ENCODE measurements at regions not wholly inside any gene's neighbourhood (a gene's known extent, or its start where the extent isn't known, plus 50 kb on each side); places are given as distances from the start of the nearest gene placed in this dataset.

DNA sequence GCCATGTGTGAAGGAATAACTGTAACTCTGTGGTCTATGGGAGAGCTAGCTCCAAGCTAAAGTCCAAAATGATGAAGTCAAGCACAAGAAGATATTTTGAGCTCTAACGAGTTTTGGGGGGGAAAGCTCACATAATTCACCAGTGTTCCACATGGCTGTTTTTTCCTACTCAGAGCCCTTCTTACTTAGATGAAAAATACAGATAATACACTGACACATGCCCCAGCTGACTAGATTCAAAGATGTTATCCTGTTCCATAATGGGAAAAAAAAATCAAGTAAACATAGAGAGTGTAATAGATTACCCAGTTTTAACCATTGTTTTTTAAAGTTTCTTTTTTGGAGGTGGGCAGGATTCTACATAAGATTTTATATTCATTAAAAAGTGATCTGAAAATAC is 86.6 kb downstream of the PRLHR start:
- H3K4me3 ChIP-seq (ENCODE audit: low read depth, low read length), result no peak overlapping the region

DNA sequence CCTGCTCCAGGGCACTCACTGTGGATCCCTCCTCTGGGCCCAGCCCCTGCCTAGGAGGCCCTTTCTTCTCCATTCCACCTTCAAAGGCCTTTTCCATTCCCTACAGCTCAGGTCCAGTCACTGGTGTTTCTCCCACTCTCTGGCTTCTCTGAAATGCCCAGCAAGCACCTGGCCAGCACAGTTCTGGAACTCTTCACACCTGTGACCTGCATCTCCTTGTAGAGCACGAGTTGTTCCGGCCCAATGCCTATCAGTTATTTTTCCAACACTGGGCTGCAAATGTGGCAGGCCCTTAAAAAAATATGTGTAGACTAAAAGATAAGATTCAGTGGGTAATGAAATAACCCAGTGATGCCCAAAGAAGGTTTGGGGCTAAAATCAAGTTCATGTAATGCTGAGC is 87.1 kb downstream of the PRLHR start:
- no peak for DNase-seq (ENCODE audit: low read depth, low spot score)
- no peak overlapping the region for H3K4me3 ChIP-seq (ENCODE audit: low read depth, low read length)
- in situ Hi-C loops (cut with HindIII; ENCODE audit: low sequenced_read_pairs), result no loop called here
- TF ChIP-seq, protein P1, sequence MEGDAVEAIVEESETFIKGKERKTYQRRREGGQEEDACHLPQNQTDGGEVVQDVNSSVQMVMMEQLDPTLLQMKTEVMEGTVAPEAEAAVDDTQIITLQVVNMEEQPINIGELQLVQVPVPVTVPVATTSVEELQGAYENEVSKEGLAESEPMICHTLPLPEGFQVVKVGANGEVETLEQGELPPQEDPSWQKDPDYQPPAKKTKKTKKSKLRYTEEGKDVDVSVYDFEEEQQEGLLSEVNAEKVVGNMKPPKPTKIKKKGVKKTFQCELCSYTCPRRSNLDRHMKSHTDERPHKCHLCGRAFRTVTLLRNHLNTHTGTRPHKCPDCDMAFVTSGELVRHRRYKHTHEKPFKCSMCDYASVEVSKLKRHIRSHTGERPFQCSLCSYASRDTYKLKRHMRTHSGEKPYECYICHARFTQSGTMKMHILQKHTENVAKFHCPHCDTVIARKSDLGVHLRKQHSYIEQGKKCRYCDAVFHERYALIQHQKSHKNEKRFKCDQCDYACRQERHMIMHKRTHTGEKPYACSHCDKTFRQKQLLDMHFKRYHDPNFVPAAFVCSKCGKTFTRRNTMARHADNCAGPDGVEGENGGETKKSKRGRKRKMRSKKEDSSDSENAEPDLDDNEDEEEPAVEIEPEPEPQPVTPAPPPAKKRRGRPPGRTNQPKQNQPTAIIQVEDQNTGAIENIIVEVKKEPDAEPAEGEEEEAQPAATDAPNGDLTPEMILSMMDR (IDR thresholded peaks at IDR 0.05; ENCODE audit: low read depth, low read length), result no peak

More for the DNA sequence above, 86.6 kb downstream of the PRLHR start:
- in situ Hi-C loops (cut with HindIII; ENCODE audit: low sequenced_read_pairs), result no loop called here
- DNase-seq (ENCODE audit: low read depth, low spot score), result no peak
- TF ChIP-seq, protein P1 (IDR thresholded peaks at IDR 0.05; ENCODE audit: low read depth, low read length), result no peak

DNA sequence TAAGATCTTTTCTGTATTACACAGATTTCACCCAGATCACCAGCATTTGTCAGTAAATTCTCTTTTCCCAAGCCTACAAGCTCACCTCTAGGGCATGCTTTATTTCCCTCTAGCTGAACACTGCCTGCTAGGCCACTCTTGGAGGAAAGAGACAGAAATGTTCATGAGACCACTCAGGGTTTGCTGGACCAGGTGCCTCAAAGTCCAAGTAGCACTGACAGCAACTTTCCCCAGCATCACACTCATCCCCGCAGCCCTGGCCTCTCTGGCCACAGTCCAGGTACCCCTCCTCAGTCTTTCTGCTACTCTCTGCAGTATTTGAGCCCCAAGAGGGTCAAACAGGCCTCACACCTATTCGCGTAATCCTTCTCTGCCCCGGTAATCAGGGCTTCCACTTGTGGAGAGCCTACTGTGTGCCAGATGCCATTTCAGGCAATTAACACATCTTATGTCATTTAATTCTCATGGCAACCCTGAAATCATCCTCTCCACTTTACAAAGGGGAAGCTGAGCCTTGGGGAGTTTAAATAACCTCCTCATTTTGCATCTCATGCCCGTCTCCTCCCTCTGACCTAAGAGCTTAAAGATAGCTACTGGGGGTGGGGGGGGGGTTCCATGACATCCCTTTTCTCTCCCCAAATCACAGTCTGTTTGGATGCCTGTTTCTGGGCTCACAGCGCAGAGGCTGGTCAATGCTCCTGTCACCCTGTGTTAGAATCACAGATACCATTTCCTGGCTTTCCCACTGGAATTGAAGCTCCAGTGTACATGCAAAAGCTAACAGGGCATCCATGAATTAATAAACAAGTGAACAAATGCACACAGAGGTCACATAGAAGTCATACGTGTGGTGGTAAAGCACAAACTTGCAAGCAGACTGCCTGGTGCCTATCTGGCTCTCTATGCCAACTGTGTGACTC is 88.5 kb downstream of the PRLHR start:
- no peak overlapping the region for H3K4me3 ChIP-seq (ENCODE audit: low read depth, low read length)
- no peak for DNase-seq (ENCODE audit: low read depth, low spot score)
- in situ Hi-C loops (cut with HindIII; ENCODE audit: low sequenced_read_pairs), result no loop called here
- TF ChIP-seq, protein P1 (IDR thresholded peaks at IDR 0.05; ENCODE audit: low read depth, low read length), result no peak

DNA sequence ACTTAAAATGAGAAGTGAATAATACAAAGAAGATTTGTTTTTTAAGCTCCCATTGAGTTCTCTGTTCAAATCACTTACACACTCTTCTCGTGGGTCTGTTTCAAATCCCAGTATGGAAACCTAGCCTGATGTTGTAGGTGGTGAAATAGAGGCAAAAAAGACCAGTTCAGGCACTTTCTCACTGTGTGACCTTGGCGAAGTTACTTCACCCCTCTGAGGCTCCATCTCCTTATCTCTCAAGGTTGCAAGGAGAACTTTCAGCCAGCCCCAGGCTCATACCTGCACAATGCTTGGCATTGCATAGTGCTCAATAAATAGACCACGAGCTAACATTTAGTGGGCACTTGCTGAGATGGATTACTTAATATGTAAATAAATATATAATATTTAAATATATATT is 90.1 kb downstream of the PRLHR start:
- H3K4me3 ChIP-seq (ENCODE audit: low read depth, low read length), result no peak overlapping the region
- in situ Hi-C loops (cut with HindIII; ENCODE audit: low sequenced_read_pairs), result no loop called here
- TF ChIP-seq, protein P1 (IDR thresholded peaks at IDR 0.05; ENCODE audit: low read depth, low read length), result no peak
- no peak for DNase-seq (ENCODE audit: low read depth, low spot score)

DNA sequence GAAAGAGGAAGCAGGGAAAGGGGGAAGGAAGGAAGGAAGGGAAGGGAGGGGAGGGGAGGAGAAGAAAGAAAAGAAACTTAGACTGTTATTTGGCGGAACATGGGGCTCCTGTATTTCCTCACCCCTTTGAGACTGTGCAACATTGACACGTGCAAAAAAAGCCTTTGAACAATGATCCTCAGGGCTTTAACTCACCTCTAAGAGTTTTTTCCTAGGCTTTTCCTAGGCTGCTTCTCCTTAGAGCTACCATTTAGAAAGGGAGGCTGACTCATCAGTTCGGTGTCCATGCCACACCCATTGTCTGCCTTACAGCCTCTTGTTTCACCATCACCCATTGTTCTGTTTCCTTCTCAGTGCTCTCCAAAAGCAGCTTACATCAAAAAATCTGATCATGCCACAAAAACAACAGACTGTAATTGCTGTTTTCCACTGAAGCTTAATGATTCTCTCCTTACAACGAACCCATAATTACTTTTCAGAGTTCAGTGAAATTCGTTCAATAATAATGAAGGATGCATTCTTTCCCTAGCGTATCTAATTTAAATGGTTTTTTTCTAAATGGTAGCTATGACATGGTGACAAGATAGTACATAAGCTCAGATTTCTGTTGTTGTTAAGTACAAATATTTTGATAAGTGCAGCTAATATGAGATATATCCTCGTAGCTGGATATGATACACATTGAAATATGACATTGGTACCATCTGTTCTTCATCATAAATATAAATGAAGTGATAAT is 90.8 kb downstream of the PRLHR start:
- in situ Hi-C loops (cut with HindIII; ENCODE audit: low sequenced_read_pairs), result no loop called here
- peak; percentile 34 for DNase-seq (ENCODE audit: low read depth, low spot score)
- no peak overlapping the region for H3K4me3 ChIP-seq (ENCODE audit: low read depth, low read length)
- TF ChIP-seq, protein P1 (IDR thresholded peaks at IDR 0.05; ENCODE audit: low read depth, low read length), result no peak

DNA sequence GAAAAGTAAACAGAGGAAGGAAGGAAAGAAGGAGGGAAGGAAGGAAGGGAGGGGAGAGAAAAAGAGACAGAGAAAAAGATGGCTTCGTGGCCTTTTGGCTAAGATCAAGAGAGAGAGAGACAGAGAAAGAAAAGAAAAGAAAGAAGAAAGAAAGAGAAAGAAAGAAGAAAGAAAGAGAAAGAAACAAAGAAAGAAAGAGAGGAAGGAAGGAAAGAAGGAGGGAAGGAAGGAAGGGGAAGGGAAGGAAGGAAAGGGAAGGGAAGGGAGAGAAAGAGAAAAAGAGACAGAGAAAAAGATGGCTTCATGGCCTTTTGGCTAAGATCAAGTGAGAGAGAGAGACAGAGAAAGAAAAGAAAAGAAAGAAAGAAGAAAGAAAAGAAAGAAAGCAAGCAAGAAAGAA is 91.4 kb downstream of the PRLHR start:
- no peak for DNase-seq (ENCODE audit: low read depth, low spot score)
- TF ChIP-seq, protein P1 (IDR thresholded peaks at IDR 0.05; ENCODE audit: low read depth, low read length), result no peak
- in situ Hi-C loops (cut with HindIII; ENCODE audit: low sequenced_read_pairs), result no loop called here
- H3K4me3 ChIP-seq (ENCODE audit: low read depth, low read length), result no peak overlapping the region
